ENCODE measurements at regions not wholly inside any gene's neighbourhood (a gene's known extent, or its start where the extent isn't known, plus 50 kb on each side); places are given as distances from the start of the nearest gene placed in this dataset.

DNA sequence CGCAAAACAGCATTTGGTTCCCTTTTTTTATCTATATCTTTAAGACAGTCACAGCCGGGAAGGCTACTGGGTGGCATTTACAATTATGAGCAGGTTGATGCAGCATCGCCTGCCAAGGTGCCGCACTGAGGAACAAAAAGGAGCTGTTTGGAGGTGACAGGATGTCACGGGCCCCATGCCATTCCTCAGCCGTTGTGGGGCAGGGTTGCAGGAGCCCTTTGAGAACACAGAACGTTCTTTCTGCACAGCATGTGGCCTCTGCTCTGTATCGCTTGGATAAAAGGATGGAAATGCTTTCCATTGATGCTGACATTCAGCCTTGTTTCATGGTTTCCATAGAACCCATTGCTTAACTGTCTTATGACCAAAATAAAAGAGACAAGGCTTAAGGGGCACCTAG is 141.9 kb upstream of the CDH5 start:
- TF ChIP-seq JUND (IDR thresholded peaks at IDR 0.05): no peak
- TF ChIP-seq POLR2AphosphoS5 (IDR thresholded peaks at IDR 0.05; ENCODE audit: low read depth, low read length): no peak
- no peak for TF ChIP-seq RAD21 (IDR thresholded peaks at IDR 0.05; ENCODE audit: low read depth)
- TF ChIP-seq, protein P1, sequence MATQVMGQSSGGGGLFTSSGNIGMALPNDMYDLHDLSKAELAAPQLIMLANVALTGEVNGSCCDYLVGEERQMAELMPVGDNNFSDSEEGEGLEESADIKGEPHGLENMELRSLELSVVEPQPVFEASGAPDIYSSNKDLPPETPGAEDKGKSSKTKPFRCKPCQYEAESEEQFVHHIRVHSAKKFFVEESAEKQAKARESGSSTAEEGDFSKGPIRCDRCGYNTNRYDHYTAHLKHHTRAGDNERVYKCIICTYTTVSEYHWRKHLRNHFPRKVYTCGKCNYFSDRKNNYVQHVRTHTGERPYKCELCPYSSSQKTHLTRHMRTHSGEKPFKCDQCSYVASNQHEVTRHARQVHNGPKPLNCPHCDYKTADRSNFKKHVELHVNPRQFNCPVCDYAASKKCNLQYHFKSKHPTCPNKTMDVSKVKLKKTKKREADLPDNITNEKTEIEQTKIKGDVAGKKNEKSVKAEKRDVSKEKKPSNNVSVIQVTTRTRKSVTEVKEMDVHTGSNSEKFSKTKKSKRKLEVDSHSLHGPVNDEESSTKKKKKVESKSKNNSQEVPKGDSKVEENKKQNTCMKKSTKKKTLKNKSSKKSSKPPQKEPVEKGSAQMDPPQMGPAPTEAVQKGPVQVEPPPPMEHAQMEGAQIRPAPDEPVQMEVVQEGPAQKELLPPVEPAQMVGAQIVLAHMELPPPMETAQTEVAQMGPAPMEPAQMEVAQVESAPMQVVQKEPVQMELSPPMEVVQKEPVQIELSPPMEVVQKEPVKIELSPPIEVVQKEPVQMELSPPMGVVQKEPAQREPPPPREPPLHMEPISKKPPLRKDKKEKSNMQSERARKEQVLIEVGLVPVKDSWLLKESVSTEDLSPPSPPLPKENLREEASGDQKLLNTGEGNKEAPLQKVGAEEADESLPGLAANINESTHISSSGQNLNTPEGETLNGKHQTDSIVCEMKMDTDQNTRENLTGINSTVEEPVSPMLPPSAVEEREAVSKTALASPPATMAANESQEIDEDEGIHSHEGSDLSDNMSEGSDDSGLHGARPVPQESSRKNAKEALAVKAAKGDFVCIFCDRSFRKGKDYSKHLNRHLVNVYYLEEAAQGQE (IDR thresholded peaks at IDR 0.05; ENCODE audit: low read depth): no peak
- TF ChIP-seq ZNF274 (IDR thresholded peaks at IDR 0.05; ENCODE audit: low read depth, low read length): no peak
- no peak for TF ChIP-seq FOSL1 (IDR thresholded peaks at IDR 0.05; ENCODE audit: low read depth)
- TF ChIP-seq ZFX (IDR thresholded peaks at IDR 0.05): no peak
- H4K20me1 ChIP-seq (ENCODE audit: insufficient read depth): no peaks in the 10 kb centered on the region
- DNase-seq (ENCODE audit: low read depth, low spot score): no peak
- H3K9me3 ChIP-seq (ENCODE audit: control insufficient read depth in 1 of 2, insufficient read depth in 1 of 2, low read depth in 1 of 2, low read length in 2 of 2): no peaks in the 10 kb centered on the region
- H2AFZ ChIP-seq (ENCODE audit: low read depth, low read length, poor library complexity, severe bottlenecking): no peak overlapping the region
- ChIA-PET RAD21 (ENCODE audit: low non-redundant PET in 1 of 2, low total read pairs in 2 of 2, uncharacterized antibody in 2 of 2, unreplicated experiment in 2 of 2) (no interaction called here), CTCF (no interaction called here), POLR2A (no interaction called here)
- no peaks in the 10 kb centered on the region for H3K9me2 ChIP-seq (ENCODE audit: insufficient read depth)
- no peak for ATAC-seq
- H3K36me3 ChIP-seq (ENCODE audit: control insufficient read depth in 1 of 2, insufficient read depth in 2 of 2, low read length in 2 of 2): no peaks in the 10 kb centered on the region
- intact Hi-C loops (cut with micrococcal nuclease): no loop called here
- H3K27me3 ChIP-seq (ENCODE audit: insufficient read depth, low read length): peaks cover 32% of the 10 kb centered on the region
- no peak overlapping the region for H3K9ac ChIP-seq (ENCODE audit: low read length)
- no peaks in the 10 kb centered on the region for H3K79me2 ChIP-seq (ENCODE audit: insufficient read depth, low read length)
- H3K27ac ChIP-seq (ENCODE audit: low read depth, low read length): no peak overlapping the region
- H3K4me1 ChIP-seq (ENCODE audit: control insufficient read depth in 1 of 2, insufficient read depth in 2 of 2, low read length in 2 of 2): no peaks in the 10 kb centered on the region
- no peak overlapping the region for H3K4me3 ChIP-seq (replicated peaks in 1 of 2; ENCODE audit: low read depth in 1 of 2, low read length in 2 of 2)
- no TSS peak for BruUV-seq (replicated peaks)
- H3K4me2 ChIP-seq (ENCODE audit: low read length): no peak overlapping the region

DNA sequence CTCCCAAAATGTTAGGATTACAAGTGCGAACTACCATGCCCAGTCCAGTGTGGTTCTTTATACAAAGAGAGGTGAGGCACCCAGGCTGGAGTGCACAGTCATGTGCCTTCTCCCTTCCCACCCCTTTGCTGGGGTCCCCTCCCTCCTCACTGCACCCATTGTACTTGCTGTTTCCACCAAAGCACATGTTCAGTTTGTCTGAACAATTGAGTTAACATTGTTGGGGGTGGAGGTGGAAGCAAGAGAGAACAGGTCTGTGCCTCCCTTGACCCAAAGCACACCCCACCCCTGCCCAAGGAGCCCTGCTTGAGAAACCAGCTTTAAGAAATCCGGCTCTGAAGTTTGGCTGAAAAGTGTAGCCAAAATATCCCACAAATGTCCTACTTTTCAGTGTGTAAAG is 142.3 kb upstream of the CDH5 start:
- Histone ChIP-seq H4K20me1 (ENCODE audit: insufficient read depth) (no peaks in the 10 kb centered on the region), H3K4me3 (replicated peaks in 1 of 2; ENCODE audit: low read depth in 1 of 2, low read length in 2 of 2) (no peak overlapping the region), H3K27ac (ENCODE audit: low read depth, low read length) (no peak overlapping the region), H3K9me2 (ENCODE audit: insufficient read depth) (no peaks in the 10 kb centered on the region), H3K4me1 (ENCODE audit: control insufficient read depth in 1 of 2, insufficient read depth in 2 of 2, low read length in 2 of 2) (no peaks in the 10 kb centered on the region), H3K9me3 (ENCODE audit: control insufficient read depth in 1 of 2, insufficient read depth in 1 of 2, low read depth in 1 of 2, low read length in 2 of 2) (no peaks in the 10 kb centered on the region), H3K79me2 (ENCODE audit: insufficient read depth, low read length) (no peaks in the 10 kb centered on the region), H3K36me3 (ENCODE audit: control insufficient read depth in 1 of 2, insufficient read depth in 2 of 2, low read length in 2 of 2) (no peaks in the 10 kb centered on the region), H2AFZ (ENCODE audit: low read depth, low read length, poor library complexity, severe bottlenecking) (no peak overlapping the region), H3K4me2 (ENCODE audit: low read length) (no peak overlapping the region), H3K27me3 (ENCODE audit: insufficient read depth, low read length) (peaks cover 34% of the 10 kb centered on the region), H3K9ac (ENCODE audit: low read length) (no peak overlapping the region)
- ChIA-PET POLR2A (no interaction called here), RAD21 (ENCODE audit: low non-redundant PET in 1 of 2, low total read pairs in 2 of 2, uncharacterized antibody in 2 of 2, unreplicated experiment in 2 of 2) (no interaction called here), CTCF (no interaction called here)
- DNase-seq (ENCODE audit: low read depth, low spot score): no peak
- intact Hi-C loops (cut with micrococcal nuclease): no loop called here
- no TSS peak for BruUV-seq (replicated peaks)
- no peak for ATAC-seq
- TF ChIP-seq SP1 (IDR thresholded peaks at IDR 0.05; ENCODE audit: low read depth) (no peak), ZNF274 (IDR thresholded peaks at IDR 0.05; ENCODE audit: low read depth, low read length) (no peak), RAD21 (IDR thresholded peaks at IDR 0.05; ENCODE audit: low read depth) (no peak), CEBPB (IDR thresholded peaks at IDR 0.05; ENCODE audit: low read depth) (no peak), SIN3A (IDR thresholded peaks at IDR 0.05; ENCODE audit: low read depth) (no peak), ZFX (IDR thresholded peaks at IDR 0.05) (no peak), SRF (IDR thresholded peaks at IDR 0.05; ENCODE audit: low read depth) (no peak), JUND (IDR thresholded peaks at IDR 0.05) (no peak), ZBTB33 (IDR thresholded peaks at IDR 0.05; ENCODE audit: extremely low read depth, insufficient replicate concordance, low read length) (no peak), TCF7L2 (IDR thresholded peaks at IDR 0.05; ENCODE audit: borderline replicate concordance, extremely low read depth, insufficient read depth, insufficient read length) (no peak), POLR2AphosphoS5 (IDR thresholded peaks at IDR 0.05; ENCODE audit: low read depth, low read length) (no peak)
